ENCODE measurements at regions not wholly inside any gene's neighbourhood (a gene's known extent, or its start where the extent isn't known, plus 50 kb on each side); places are given as distances from the start of the nearest gene placed in this dataset.

- TF ChIP-seq POLR2A (IDR thresholded peaks at IDR 0.05; ENCODE audit: low read length) = no peak
- TF ChIP-seq POLR2AphosphoS2 (conservative IDR thresholded peaks at IDR 0.05; ENCODE audit: low read length) = no peak
- TF ChIP-seq CTCF (IDR thresholded peaks at IDR 0.05) = no peak
- TF ChIP-seq EP300 (IDR thresholded peaks at IDR 0.05) = no peak
- no peak for TF ChIP-seq PBX3 (IDR thresholded peaks at IDR 0.05)
- no peak for TF ChIP-seq MYC (IDR thresholded peaks at IDR 0.05; ENCODE audit: borderline replicate concordance, low read length)
- no peak for TF ChIP-seq KDM1A (IDR thresholded peaks at IDR 0.05; ENCODE audit: low read depth)
- TF ChIP-seq ELK1 (IDR thresholded peaks at IDR 0.05; ENCODE audit: low read depth, low read length) = no peak
- TF ChIP-seq JUNB (IDR thresholded peaks at IDR 0.05) = peak; percentile 94
- TF ChIP-seq ESRRA (IDR thresholded peaks at IDR 0.05; ENCODE audit: borderline replicate concordance, low read length) = no peak
- TF ChIP-seq CBX8 (IDR thresholded peaks at IDR 0.05) = no peak
- no peak for TF ChIP-seq RCOR1 (IDR thresholded peaks at IDR 0.05; ENCODE audit: low read depth, low read length)
- TF ChIP-seq USF2 (IDR thresholded peaks at IDR 0.05) = no peak
- TF ChIP-seq MAFK (IDR thresholded peaks at IDR 0.05; ENCODE audit: partially characterized antibody) = no peak
Measured at GRCh38 chr2:52934323-52934898, 833.2 kb upstream of the CHAC2 start.

Data from A549 (cell line).